ENCODE measurements at regions not wholly inside any gene's neighbourhood (a gene's known extent, or its start where the extent isn't known, plus 50 kb on each side); places are given as distances from the start of the nearest gene placed in this dataset.

GRCh38 chr1:5744911-5745799 is 247.1 kb downstream of the NPHP4 start:
- H3K4me3 ChIP-seq (ENCODE audit: low read length): no peak overlapping the region
- no peak for DNase-seq (ENCODE audit: low read depth)
- TF ChIP-seq, protein P1, sequence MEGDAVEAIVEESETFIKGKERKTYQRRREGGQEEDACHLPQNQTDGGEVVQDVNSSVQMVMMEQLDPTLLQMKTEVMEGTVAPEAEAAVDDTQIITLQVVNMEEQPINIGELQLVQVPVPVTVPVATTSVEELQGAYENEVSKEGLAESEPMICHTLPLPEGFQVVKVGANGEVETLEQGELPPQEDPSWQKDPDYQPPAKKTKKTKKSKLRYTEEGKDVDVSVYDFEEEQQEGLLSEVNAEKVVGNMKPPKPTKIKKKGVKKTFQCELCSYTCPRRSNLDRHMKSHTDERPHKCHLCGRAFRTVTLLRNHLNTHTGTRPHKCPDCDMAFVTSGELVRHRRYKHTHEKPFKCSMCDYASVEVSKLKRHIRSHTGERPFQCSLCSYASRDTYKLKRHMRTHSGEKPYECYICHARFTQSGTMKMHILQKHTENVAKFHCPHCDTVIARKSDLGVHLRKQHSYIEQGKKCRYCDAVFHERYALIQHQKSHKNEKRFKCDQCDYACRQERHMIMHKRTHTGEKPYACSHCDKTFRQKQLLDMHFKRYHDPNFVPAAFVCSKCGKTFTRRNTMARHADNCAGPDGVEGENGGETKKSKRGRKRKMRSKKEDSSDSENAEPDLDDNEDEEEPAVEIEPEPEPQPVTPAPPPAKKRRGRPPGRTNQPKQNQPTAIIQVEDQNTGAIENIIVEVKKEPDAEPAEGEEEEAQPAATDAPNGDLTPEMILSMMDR (conservative IDR thresholded peaks at IDR 0.05; ENCODE audit: low read length): no peak

GRCh38 chr1:5744341-5744740 is 247.9 kb downstream of the NPHP4 start:
- TF ChIP-seq, protein P1 (conservative IDR thresholded peaks at IDR 0.05; ENCODE audit: low read length): no peak
- no peak overlapping the region for H3K4me3 ChIP-seq (ENCODE audit: low read length)
- DNase-seq (ENCODE audit: low read depth): no peak

DNA sequence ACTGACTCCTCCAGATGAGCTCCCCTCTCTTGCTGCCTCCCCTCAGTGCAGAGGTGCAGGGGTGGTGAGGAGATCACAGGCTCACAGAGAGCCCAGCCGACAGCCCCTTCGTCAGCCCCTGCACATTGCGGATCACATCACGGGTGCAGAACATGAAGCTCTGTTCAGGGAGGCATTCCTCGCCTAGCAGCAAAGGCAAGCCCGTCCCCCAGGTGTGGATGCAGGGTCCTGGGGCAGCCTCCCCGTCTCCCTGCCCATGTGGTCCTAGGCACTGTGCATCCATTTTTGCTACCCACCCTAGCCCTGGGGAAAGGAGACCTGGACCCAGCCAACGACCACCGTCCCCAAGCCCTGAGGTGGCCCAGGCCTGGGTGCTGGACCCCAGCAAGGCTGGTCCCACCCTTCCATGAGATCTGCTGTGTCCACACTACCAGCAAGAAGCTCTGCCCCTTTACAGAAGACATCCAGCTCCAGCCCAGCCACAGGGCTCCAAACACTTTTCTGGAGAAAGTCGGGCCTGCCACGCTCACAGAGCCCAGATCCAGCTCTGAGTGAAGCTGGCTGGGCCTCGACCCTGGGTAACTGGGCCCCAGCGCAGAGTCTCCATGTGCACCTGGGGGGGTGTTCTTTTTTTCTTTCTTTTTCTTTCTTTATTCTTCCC is 248.7 kb downstream of the NPHP4 start:
- TF ChIP-seq, protein P1 (conservative IDR thresholded peaks at IDR 0.05; ENCODE audit: low read length): no peak
- H3K4me3 ChIP-seq (ENCODE audit: low read length): no peak overlapping the region
- no peak for DNase-seq (ENCODE audit: low read depth)

GRCh38 chr1:5742801-5743200 is 249.4 kb downstream of the NPHP4 start:
- DNase-seq (ENCODE audit: low read depth): no peak
- TF ChIP-seq, protein P1 (conservative IDR thresholded peaks at IDR 0.05; ENCODE audit: low read length): no peak
- no peak overlapping the region for H3K4me3 ChIP-seq (ENCODE audit: low read length)

GRCh38 chr1:5742032-5742431 is 250.2 kb downstream of the NPHP4 start:
- no peak overlapping the region for H3K4me3 ChIP-seq (ENCODE audit: low read length)
- TF ChIP-seq, protein P1 (conservative IDR thresholded peaks at IDR 0.05; ENCODE audit: low read length): no peak
- DNase-seq (ENCODE audit: low read depth): no peak

DNA sequence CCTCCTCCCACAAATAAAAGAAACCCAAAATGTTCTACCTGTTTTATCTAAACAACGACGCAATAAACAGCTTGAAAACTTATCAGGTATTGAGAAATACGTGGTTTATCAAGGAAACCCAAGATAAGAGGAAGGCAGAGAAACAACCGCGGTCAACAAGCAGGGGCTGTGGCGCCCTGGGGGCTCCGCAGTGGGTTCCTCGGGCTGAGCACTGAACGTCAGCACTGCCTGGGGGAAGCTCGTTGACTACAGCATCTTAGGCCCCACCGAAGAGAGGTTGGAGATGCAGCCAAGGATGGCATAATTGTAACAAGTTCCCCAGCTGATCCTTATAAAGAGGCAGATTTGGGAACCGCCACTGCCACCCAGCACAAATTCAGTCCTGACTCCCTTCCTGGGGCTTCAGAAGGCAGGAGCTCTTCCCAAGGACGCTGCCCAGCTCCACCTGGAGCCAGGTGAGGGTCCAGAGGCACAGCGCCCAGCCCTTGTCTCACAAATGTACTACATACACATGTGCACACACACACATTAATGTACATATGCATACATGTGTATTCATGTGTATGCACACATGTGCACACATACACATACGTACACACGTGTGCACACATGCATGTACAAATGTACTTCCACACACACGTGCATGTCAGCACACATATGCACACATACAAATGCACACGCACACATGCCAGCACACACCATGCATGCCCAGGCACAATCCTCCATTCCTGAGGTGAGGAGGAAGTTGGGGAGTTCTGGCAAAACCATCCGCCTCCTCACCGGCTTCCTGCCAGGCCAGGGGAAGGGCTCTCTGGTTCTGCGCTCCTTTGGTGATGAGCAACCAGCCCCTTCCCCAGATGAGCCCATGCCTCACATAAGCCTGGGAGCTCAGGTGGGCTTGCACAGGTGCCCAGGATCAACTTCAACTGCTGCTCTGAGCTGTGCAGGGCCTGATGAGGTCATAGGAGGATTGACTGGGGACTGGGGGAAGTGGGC is 251.1 kb downstream of the NPHP4 start:
- TF ChIP-seq, protein P1 (conservative IDR thresholded peaks at IDR 0.05; ENCODE audit: low read length): no peak
- H3K4me3 ChIP-seq (ENCODE audit: low read length): no peak overlapping the region
- DNase-seq (ENCODE audit: low read depth): no peak
